ENCODE measurements at regions not wholly inside any gene's neighbourhood (a gene's known extent, or its start where the extent isn't known, plus 50 kb on each side); places are given as distances from the start of the nearest gene placed in this dataset.
"Not testable (repeated sequence)": the region's sequence is repeated elsewhere in the genome, so short reads cannot be mapped to it uniquely, and the experiment has no call there.

DNA sequence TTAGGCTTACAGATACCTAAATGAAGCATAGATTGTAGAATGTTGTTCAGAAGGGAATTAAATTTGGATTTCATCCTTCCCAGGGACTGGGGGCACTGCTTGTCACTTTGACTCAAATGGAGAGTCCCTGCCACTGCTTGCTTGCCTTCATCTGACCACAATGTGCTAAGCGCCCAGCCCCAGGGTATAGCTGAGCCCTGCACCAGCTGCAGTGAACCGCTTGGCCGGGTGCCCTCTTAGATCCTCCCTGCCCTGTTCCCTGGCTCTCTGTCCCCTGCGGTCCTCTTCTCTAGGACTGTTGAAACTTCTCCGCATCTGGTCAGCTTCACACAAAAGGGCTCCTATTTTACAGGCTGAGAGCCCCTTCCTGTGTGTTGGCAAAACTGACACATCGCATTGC, 170.9 kb downstream of the BCL2L11 start:
- DNase-seq: not testable (repeated sequence)

DNA sequence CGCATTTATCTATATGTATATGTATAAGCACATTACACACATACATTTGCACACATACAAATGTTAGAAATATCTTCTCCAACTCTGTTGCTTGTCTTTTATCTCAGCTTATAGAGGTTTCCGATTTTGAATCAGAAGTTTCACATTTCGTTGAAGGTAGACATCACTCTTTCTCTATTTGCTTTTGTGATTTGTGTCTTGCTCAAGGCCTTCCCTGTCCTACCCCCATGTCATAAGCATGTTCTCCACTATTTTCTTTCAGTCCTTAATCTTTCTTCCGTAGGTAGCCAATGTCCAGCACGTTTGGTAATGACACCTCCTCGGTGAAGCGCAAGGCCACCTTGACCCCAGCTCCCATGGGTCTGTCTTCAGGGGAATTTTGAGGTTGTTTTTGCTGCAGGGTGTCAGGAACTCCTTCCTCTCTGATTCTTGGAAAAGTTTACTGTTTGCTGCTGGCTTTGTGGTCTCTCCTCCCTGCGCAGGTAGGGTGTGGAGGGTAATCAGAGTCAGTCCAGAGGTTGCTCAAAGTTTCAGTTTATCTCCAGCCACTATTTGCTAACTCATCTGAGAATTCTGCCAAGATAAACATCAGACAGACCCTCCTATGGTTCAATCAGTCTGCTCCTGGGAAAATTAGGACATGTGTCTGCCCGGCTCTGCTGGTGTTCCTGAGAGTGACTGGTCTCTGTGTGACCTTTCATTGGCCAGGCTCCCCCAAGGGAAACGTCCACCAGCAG, 171.7 kb downstream of the BCL2L11 start:
- not testable (repeated sequence) for DNase-seq

DNA sequence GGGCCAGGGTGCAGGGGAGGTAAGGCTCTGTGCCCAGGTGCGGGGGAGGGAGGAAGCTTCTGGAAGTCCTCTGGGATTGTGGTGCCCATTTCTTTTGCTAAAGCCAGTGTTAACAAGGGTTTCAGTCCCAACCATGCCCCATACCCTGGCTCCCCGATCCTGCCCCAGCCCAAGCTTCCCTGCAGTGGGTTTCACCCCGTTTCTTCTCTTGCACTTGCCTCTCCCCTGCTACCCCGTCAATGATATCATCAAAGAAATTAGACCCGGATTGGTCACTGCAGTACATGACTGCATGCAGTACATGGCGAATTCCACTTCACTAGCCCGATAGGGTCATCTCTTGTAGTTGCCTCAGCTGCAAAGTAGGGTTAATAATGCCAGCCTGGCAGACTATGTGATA, 174.0 kb downstream of the BCL2L11 start:
- DNase-seq: not testable (repeated sequence)

DNA sequence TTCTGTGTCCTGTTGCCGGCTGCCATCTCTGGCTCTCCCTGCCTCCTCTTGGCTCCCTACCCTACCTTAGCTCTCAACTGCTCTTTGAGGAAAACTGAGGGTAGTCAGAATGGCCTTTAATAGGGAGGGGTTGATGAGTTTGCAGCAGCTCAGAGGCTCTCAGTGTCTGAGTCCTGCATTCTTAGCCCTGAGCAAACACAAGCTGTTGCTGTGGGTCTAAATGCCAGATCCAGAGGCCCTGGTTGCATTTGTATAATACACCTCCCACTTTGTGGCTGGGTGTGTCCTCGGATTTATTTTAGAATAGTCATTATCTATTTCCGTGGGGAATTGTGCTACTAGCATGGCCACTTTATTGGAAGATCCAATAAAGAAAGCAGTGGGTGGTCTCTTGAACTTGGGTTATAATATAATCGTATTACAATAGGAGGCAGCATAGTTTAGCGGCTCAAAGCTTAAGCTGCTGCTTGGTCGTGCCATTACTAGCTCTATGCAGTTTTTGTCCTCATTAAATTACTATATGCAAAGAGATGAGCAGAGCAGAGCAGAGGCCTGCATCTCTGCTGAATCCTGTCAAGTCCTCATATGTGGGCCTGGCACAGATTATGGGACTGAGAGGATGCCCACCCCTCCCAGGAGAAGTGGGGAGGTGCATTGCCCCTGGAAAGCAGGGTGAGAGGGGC, 175.5 kb downstream of the BCL2L11 start:
- DNase-seq: not testable (repeated sequence)

DNA sequence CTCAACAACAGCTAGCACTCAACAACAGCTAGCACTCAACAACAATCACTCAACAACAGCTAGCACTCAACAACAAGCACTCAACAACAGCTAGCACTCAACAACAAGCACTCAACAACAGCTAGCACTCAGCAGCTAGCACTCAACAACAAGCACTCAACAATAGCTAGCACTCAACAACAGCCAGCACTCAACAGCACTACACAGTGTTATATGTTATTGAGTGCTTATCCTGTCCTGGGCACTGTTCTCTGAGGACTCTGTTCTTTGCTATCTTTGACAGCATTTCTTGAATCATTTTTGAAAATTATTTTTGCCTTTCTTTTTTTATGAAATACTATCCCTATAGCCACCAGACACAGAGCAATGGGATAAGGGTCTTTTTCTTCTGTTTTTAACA, 176.4 kb downstream of the BCL2L11 start:
- not testable (repeated sequence) for DNase-seq

DNA sequence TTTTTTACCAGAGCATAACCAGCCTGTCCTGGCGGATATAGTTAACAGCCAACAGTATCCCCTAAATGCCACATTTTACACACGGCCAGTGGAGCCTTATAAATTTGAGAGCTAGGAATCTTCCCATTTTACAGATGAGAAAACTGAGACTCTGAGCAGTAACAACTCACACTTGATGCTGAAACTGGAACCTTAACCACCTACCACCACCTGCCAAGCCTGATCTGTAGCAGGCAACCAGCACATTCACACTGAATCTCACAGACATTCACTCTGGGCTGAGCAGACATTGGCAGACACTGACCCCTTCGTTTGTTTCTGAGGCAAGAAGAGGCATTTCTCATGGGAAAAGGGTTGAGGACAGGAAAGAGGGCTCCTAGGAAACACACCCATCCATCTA, 178.2 kb downstream of the BCL2L11 start:
- not testable (repeated sequence) for DNase-seq

DNA sequence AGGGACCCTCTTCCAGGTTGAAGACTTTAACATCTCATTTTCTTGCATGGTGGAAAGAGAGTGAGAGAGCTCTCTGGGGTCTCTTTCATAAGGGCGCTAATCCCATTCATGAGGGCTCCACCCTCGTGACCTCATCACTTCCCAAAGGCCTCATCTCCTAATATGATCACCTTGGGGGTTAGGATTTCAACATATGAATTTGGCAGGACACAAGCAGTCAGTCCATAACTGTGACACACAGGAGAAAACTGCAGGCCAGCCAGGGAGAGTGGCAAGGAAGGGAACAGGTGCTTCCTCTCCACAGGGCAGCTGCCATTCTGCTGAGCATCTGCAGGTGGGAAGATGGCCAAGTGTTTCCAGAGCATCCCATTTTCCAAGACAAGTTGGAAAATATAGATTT, 178.9 kb downstream of the BCL2L11 start:
- not testable (repeated sequence) for DNase-seq

DNA sequence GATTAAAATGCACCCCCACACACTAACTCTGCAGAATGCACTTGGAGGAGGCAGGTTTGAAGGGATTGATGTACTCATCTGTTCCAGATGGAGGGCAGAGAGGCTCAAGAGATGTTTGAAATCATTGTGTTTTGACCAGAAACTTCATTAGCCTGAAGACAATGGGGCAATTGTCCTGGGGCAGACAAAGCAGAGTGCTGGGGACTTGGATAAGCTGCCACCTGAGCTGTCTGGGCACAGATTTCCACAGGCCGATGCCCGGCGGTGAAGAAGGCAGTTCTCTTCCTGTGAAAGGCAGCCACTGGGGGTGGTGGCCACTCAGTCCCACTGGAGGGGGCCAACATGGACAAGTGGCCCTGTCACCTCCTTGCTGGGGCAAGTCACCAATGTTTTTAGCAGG, 181.0 kb downstream of the BCL2L11 start:
- not testable (repeated sequence) for DNase-seq

DNA sequence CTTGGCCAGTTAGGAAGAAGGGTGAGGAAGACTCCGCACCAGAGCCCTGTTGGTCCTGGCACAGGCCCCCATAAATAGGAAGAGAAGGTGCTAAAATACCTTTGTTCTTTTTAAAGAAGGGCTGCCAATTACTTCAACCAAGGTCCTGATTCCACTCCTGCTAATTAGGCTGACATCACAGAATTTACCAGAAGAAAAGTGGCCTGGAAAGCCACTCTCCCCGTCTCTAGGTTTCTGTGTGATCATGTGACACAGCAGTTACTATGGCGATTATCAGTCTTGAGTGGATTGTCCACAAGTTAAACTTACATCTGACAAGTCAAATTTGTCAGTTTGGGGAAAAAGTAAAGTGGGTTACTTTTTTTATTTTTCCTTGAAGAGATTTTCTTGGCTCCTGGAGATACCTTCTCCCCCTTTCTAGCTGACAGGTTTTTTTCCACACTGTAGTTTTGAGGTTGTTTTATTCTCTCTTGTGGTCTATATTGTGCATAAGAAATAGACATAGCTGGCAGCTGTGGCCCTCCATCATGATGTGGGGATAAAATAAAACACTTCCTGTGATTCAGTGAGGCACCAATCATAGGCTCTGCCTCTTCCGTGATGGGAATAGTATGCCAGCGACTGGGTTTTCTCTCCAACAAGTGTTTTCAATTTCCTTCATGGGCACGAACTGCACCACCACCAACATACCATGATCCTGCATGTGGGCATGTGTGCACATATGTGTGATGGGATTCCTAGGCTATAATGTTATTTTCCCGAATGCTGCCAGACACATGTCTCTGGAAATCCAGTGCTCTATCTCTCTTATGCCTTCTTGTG, 181.9 kb downstream of the BCL2L11 start:
- DNase-seq: not testable (repeated sequence)

DNA sequence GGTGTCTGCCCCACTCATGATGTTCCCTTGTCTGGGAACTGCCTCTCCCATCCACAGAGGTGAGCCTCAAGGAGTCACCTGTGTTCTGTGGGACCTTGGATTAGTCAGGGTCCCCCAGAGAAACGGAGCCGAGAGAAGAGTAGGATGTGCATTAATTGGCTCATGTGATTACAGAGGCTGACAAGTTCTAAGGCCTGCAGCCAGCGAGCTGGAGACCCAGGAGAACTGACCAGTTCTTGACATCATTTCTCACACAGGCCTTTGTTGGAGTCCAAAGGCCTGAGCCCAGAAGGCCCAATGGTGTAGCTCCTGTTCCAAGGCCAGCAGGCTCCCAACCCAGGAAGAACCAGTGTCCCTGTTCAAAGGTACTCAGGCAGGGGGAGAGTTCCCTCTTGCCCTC, 186.6 kb downstream of the BCL2L11 start:
- not testable (repeated sequence) for DNase-seq

DNA sequence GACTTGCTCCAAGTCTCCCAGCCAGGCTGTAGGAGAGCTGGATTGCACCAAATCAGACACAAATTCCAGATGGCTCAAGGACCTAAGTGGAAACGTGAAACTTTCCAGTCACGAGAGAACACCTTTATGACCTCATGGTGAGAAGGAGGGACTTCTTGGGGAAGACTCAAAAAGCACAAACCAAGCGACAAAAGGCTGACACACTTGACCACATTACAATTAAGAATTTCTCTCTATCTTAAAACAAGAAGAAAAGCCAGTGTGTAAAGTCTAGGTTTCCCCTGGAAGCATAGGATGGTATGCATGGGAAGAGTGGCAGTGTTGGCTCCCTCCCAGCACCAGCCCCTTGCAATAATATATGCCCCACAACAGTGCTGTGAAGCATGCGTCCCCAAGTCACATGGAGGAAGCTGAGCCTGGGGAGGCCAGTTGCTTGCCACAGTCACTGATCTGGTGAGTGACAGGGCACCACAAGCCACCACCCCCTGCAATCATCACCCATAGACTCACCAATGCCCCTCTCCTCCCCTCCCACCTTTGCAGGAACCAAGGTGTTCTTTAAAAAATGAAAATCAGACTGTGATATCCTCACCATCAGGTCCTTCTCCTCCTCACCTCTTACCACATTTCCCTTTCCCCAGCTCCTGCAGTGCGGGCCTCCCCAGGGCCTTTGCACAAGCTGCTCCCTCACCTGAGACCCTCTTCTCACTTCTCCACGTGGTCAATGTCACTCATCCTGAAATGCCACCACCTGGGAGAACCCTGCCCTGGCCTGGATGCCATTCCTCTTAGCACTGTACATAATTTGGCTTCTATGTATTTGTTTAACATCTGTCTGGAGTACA, 188.7 kb downstream of the BCL2L11 start:
- not testable (repeated sequence) for DNase-seq

DNA sequence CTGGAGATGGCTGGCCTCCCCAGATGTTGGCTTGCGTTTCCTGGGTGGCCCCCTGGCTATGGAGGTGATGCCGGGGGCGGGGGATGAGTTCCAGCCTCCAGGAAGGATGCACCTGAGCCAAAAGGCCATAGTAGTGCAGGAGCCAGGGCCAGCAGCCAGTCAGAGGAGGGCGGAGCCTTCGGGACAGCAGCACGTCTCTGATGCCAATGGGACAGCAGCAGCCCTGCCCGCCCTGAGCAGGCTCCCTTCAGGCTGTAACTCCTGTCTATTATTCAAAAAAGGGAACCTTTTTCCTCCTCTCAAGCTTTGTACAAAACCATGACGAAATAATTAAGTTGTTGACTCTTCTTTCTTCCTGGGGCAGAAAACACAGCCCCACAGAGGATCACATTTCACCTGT, 189.7 kb downstream of the BCL2L11 start:
- DNase-seq: not testable (repeated sequence)

DNA sequence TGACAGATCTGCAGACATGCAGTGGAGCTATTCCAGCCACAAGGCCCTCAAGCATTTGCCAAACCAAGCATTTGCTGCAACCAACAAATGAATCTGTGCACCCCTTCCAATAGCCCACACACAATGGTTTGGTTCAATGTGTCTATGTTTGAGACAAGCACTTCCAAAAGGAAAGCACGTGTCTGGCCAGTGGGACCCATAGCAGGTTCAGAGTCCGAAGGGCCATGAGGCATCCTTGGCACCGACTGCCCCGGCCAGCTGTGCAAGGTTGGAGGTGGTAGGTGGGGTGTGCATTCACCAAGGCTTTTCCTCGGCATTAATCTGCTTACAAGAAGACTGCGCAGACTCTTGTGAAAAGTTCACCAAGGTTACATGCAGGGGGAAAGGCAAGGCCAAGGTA, 190.9 kb downstream of the BCL2L11 start:
- DNase-seq: not testable (repeated sequence)

DNA sequence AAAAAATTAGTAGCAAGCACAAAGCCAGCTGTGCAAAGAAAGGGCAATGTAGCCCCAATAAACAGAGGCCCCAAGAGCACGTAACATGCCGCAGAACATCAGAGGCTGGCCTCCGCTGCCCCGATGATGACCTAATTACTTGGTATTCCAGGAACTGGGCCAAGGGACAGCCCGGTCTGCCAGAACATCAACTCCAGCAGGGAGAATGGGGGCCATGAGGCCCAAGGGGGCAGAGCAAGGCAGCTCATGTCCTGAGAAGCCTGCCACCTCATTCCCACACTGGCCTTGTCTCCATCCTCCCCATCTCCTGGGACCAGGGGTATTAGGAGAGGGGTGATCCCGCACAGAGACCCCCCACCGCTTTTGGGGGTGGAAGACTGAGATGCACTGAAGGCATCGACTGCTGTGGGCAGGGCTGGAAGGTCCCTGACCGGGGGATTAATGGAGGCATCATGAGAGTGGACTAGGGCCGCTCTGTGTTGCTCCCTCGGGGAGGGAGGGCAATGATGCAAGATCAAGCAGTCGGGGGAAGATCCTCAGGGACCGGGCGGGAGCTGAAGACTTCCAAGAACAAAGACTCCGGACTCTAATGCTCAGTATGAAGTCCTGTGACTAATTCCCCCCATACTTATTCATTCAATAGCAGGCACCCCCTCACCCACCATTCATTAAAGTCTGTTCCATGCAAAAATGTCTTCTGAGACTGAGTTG, 192.3 kb downstream of the BCL2L11 start:
- DNase-seq: not testable (repeated sequence)

DNA sequence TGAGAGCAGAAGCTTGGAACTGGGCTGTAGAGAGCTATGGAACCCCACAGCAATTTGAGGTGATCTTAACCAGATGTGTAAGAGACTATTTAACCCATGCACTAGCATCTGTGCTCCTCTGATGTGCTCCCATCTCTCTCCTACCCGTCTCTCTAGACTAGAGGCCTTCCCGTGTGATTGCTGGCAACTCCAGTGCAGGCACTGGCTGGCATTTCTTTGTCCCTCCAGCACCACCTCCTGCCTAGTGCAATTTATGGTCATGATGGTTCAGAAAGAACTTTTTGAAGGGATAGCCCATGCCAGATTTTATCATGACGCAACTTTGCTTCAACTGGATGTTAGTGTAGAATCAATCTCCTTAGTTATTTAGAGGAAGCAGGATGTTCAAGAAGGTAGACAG, 193.0 kb downstream of the BCL2L11 start:
- not testable (repeated sequence) for DNase-seq

DNA sequence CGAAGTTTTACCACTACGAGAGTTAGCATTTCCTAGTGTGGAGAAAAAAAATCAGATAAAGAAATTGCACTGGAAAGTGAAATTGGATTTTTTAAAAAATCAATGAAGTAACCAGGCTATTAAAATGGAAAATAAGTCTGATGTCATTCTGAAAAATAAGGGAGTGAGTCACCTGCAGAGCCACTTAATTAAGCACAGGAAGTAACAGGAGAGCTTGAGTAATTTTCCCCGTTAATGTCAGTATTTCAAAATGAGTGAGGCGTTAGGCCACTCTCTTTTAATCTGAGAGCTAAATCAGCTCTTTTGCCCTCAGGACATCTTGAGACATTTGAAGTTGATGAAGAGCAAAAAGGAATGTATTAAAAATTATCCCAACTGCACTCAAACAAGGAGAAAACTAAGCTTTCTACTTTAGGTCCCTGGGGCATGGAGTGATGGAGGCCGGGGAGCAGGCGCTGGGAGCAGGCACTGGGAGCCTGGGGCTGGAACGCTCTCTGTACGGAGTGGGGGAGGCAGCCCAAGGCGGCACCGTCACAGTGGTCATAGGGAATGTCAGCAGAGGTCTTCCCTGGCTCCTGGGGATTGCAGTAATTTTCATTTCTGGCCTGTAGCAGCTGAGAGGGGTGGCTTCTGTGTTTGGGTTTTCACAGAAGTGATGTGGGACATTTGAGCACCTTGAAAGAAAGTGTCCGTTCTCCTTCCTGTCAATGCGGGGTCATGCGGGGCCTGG, 194.6 kb downstream of the BCL2L11 start:
- not testable (repeated sequence) for DNase-seq

DNA sequence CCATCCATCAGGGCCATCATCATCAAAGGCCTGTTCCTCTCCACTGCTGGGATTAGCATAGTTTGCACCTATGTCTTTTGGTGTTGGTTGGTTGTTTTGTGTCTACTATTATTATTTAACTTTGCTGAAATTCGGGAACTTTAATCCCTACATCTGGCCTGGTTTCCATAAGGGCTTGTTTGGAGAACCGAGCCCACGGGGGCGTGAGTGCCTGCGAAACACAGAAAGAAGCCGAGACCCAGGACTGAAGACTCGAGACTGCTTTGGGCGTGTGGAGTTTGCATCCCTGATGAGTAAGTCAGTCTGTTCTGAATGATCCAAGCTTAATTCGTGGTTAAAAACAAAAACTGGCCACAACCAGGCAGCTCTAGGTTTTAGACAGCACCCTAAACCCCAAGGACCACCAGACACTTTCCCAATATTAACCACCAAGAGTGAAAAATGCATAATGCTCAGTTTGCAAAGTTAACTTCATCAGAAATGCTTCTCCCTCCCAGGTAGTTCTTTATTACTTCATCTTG, 195.6 kb downstream of the BCL2L11 start:
- DNase-seq: not testable (repeated sequence)

DNA sequence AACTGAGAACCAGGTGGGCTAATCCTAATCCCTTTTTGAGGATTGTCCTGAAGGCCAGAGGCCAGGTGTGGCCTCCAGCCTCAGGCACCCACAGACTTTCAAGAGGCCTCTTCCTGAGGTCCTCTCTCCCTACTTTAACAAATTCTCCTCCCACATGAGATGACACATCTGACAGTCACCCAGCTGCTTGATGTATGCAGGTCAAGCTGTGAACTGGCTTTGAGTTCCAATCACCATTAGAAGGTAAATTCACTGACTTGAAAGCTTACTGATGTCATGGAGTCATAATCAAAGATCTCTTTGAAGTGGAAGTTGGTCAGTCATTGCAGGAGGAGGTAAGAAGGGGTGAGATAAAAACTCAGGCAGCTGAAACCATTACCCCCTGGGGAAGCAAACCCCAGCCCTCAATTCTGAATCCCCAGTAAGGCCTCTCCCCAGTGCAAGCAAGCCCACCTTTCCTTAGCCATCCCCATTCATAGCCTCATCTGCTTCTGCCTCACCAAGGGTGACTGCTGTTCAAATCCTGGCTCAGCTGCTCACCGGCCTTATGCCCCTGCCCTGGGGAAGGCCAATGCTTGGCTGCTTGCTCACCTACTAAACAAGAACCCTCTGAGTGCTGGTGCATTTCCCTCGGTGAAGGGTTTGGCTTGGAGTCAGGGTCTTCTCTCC, 196.3 kb downstream of the BCL2L11 start:
- DNase-seq: not testable (repeated sequence)

DNA sequence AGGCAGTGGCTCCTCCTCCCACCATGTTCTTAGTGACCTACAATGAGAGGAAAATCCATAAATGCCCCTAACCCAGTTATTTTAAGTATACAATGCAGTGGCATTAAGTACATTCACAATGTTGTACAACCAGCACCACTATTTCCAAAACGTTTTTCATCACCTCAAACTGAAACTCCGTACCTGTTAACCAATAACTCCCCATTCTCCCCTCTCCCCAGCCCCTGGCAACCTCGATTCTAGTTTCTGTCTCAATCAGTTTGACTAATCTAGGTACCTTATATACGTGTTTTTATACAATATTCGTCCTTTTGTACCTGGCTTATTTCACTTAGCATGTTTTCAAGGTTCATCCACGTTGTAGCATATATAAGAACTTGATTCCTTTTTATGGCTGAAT, 198.8 kb downstream of the BCL2L11 start:
- not testable (repeated sequence) for DNase-seq

DNA sequence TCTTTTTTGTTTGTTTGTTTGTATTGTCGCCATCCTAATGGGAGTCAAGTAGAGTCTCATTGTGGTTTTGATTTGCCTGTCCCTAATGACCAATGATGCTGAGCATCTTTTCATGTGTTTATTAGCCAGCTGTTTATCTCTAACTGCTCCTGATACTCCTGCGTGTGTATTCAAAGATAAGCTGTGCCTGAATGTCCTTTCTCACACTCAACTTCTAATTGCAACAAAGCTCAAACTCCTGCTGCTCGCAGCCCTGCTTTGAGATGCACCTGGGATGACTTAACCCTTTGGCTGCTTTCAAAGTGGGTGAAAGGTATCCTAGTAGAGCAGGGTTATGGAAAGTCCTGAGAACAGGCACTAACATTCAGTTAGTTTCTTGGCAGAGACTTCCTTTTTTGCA, 199.6 kb downstream of the BCL2L11 start:
- not testable (repeated sequence) for DNase-seq
